Liver (tissue), 3 donors: ENCODE measurements at regions not wholly inside any gene's neighbourhood (a gene's known extent, or its start where the extent isn't known, plus 50 kb on each side); places are given as distances from the start of the nearest gene placed in this dataset.

Experiments used
- EGR1 ChIP-seq, 2 donors: IDR thresholded peaks; 2 replicates each; pipeline ENCODE4 v1.6.1; 2016 to 2018; ENCODE audit warnings: antibody characterized with exemption in 2 of 2, low read depth in 2 of 2
- HNF4A ChIP-seq, 2 donors: conservative IDR thresholded peaks; 2 replicates each; pipeline ENCODE4 v1.6.1; 2016; ENCODE audit warnings: antibody characterized with exemption in 2 of 2, mild to moderate bottlenecking in 2 of 2
- JUND ChIP-seq, 2 donors: IDR thresholded peaks; 2 replicates each; pipeline ENCODE4 v1.6.1; 2016; ENCODE audit warnings: antibody characterized with exemption in 2 of 2
- RAD21 ChIP-seq, 2 donors: IDR thresholded peaks; 2 replicates each; pipeline ENCODE4 v1.6.1; 2016; ENCODE audit warnings: antibody characterized with exemption in 2 of 2, mild to moderate bottlenecking in 2 of 2
- REST ChIP-seq: IDR thresholded peaks from 2 replicates; pipeline ENCODE4 v1.6.1; 2016; ENCODE audit warnings: antibody characterized with exemption, mild to moderate bottlenecking
- RXRA ChIP-seq, 2 donors: IDR thresholded peaks; 2 replicates each; pipeline ENCODE4 v1.6.1; 2017 to 2018; ENCODE audit warnings: antibody characterized with exemption in 2 of 2, mild to moderate bottlenecking in 1 of 2
- SP1 ChIP-seq: IDR thresholded peaks from 2 replicates; pipeline ENCODE4 v1.6.1; 2018; ENCODE audit warnings: antibody characterized with exemption, mild to moderate bottlenecking
- TAF1 ChIP-seq: conservative IDR thresholded peaks from 2 replicates; pipeline ENCODE4 v1.6.1; 2016; ENCODE audit warnings: antibody characterized with exemption, mild to moderate bottlenecking
- YY1 ChIP-seq: IDR thresholded peaks from 2 replicates; pipeline ENCODE4 v1.6.1; 2016; ENCODE audit warnings: antibody characterized with exemption, mild to moderate bottlenecking
- TF ChIP-seq, protein P1 (sequence below): IDR thresholded peaks from 2 replicates; pipeline ENCODE4 v1.6.1; 2016; ENCODE audit warnings: antibody characterized with exemption
- TF ChIP-seq, protein P2 (sequence below): IDR thresholded peaks from 2 replicates; pipeline ENCODE4 v1.6.1; 2016; ENCODE audit warnings: antibody characterized with exemption
- TF ChIP-seq, protein P3 (sequence below): fragments of 150-350 bp; IDR thresholded peaks from 2 replicates; pipeline ENCODE4 v1.5.1; 2017; ENCODE audit warnings: improper control_type of control experiment, low read depth, low read length; ENCODE audit not compliant: missing input control
- donor health status: healthy.
- donor health status: healthy.

GRCh38 chr6:139904568-139904967 lies 530.1 kb upstream of the CITED2 start:
- TF ChIP-seq, protein P1, sequence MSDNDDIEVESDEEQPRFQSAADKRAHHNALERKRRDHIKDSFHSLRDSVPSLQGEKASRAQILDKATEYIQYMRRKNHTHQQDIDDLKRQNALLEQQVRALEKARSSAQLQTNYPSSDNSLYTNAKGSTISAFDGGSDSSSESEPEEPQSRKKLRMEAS: no peak
- TF ChIP-seq, protein P2, sequence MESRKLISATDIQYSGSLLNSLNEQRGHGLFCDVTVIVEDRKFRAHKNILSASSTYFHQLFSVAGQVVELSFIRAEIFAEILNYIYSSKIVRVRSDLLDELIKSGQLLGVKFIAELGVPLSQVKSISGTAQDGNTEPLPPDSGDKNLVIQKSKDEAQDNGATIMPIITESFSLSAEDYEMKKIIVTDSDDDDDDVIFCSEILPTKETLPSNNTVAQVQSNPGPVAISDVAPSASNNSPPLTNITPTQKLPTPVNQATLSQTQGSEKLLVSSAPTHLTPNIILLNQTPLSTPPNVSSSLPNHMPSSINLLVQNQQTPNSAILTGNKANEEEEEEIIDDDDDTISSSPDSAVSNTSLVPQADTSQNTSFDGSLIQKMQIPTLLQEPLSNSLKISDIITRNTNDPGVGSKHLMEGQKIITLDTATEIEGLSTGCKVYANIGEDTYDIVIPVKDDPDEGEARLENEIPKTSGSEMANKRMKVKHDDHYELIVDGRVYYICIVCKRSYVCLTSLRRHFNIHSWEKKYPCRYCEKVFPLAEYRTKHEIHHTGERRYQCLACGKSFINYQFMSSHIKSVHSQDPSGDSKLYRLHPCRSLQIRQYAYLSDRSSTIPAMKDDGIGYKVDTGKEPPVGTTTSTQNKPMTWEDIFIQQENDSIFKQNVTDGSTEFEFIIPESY: no peak
- TF ChIP-seq, protein P3, sequence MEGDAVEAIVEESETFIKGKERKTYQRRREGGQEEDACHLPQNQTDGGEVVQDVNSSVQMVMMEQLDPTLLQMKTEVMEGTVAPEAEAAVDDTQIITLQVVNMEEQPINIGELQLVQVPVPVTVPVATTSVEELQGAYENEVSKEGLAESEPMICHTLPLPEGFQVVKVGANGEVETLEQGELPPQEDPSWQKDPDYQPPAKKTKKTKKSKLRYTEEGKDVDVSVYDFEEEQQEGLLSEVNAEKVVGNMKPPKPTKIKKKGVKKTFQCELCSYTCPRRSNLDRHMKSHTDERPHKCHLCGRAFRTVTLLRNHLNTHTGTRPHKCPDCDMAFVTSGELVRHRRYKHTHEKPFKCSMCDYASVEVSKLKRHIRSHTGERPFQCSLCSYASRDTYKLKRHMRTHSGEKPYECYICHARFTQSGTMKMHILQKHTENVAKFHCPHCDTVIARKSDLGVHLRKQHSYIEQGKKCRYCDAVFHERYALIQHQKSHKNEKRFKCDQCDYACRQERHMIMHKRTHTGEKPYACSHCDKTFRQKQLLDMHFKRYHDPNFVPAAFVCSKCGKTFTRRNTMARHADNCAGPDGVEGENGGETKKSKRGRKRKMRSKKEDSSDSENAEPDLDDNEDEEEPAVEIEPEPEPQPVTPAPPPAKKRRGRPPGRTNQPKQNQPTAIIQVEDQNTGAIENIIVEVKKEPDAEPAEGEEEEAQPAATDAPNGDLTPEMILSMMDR: no peak
- TF ChIP-seq YY1: no peak
- TF ChIP-seq TAF1: no peak
- TF ChIP-seq REST: no peak
- TF ChIP-seq JUND (IDR thresholded peaks at IDR 0.05): no peak
- no peak for TF ChIP-seq SP1
- no peak for TF ChIP-seq EGR1 (IDR thresholded peaks at IDR 0.05; ENCODE audit: low read depth in 2 of 2)
- no peak for TF ChIP-seq RXRA (IDR thresholded peaks at IDR 0.05)
- TF ChIP-seq HNF4A (conservative IDR thresholded peaks at IDR 0.05): peak; percentile 26 to 42
- TF ChIP-seq RAD21 (IDR thresholded peaks at IDR 0.05): no peak
